22Rv1 (cell line): ENCODE measurements at regions not wholly inside any gene's neighbourhood (a gene's known extent, or its start where the extent isn't known, plus 50 kb on each side); places are given as distances from the start of the nearest gene placed in this dataset.

Source experiments
- H3K27ac ChIP-seq: fragments of 450-650 bp; 2 replicates; pipeline ENCODE4 v1.5.1; 2017
- ZFX ChIP-seq: fragments of 450-650 bp; IDR thresholded peaks from 2 replicates; pipeline ENCODE4 v1.6.1; 2017; ENCODE audit warnings: antibody characterized with exemption, borderline replicate concordance
- TF ChIP-seq, protein P1 (sequence below): fragments of 450-650 bp; IDR thresholded peaks from 2 replicates; pipeline ENCODE4 v1.5.1; 2017; ENCODE audit warnings: mild to moderate bottlenecking

DNA sequence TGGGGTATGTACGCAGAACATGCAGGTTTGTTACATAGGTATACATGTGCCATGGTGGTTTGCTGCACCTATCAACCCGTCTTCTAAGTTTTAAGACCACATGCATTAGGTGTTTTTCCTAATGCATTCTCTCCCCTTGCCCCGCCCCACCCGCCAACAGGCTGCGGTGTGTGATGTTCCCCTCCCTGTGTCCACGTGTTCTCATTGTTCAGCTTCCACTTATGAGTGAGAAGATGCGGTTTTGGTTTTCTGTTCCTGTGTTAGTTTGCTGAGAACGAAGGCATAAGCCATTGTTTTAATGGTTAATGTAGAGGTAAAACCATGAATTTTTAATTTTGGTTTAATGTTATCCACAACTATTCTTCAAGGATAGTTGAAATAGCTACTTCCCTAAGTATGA, 346.8 kb upstream of the EPHA6 start:
- TF ChIP-seq ZFX, result no peak
- TF ChIP-seq, protein P1, sequence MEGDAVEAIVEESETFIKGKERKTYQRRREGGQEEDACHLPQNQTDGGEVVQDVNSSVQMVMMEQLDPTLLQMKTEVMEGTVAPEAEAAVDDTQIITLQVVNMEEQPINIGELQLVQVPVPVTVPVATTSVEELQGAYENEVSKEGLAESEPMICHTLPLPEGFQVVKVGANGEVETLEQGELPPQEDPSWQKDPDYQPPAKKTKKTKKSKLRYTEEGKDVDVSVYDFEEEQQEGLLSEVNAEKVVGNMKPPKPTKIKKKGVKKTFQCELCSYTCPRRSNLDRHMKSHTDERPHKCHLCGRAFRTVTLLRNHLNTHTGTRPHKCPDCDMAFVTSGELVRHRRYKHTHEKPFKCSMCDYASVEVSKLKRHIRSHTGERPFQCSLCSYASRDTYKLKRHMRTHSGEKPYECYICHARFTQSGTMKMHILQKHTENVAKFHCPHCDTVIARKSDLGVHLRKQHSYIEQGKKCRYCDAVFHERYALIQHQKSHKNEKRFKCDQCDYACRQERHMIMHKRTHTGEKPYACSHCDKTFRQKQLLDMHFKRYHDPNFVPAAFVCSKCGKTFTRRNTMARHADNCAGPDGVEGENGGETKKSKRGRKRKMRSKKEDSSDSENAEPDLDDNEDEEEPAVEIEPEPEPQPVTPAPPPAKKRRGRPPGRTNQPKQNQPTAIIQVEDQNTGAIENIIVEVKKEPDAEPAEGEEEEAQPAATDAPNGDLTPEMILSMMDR, result no peak
- H3K27ac ChIP-seq, result no peak overlapping the region

DNA sequence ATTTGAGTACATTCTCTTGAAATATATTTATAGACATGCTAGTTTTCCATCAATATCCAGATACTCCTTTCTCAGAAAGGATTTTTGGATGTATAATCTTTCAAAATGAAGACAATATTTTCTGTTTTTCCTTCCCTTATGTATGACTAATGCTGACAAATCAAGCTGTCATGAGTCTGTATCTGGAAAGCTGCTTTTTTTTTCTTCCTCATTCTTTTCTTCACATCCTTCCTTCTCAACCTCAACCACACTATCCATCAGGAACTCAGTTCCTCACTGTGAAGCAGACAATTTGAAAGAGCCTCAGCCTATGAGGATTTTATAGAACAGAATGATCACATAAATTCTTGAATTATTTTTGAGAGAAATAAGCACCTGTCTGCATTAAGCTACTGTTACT, 335.9 kb upstream of the EPHA6 start:
- TF ChIP-seq, protein P1, result no peak
- no peak for TF ChIP-seq ZFX
- H3K27ac ChIP-seq, result no peak overlapping the region

DNA sequence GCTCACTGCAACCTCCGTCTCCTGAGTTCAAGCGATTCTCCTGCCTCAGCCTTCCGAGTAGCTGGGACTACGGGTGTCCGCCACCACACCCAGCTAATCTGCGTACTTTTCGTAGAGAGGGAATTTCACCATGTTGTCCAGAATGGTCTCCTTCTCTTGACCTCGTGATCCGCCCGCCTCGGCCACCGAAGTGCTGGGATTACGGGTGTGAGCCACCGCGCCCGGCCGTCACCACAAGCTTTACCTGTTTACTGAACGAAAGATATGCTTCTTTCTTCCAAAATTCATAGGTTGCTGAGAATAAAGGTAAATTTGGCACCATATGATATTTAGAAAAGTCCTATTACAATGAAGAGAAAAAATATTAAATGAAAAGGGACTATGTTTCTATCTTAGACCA, 333.5 kb upstream of the EPHA6 start:
- no peak overlapping the region for H3K27ac ChIP-seq
- TF ChIP-seq, protein P1, result no peak

DNA sequence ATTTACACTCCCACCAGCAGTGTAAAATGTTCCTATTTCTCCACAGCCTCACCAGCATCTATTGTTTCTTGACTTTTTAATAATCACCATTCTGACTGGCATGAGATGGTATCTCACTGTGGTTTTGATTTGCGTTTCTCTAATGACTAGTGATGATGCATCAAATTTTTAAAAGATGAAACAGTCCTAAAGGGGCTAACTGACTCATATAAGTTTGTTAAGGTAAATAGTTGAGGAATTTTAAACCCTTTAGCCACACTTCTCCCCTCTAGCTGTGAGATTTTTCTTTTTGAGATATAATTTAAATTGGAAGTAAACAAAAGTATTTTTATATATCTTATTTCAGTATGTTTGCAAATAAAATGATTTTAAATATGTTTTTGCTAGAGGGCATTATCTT, 331.2 kb upstream of the EPHA6 start:
- peak overlapping the region; percentile 62 for H3K27ac ChIP-seq

DNA sequence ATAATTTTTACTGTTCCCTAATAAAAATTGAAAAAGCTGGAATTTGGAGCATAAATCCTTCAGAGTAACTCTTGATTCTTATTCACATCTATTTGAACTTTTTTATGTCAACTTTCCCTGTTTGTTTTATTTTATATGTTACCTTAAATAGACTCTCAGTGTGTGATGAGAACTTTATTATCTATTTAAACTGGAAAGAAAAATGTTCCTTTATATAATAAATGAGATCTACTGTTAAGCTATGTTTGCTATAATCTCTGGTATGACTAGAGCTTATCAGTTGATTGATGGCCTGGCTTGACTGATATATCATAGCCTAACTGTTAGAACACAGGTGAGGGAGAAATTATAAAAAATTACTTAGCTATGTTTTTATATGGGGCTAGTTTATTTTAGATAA, 330.6 kb upstream of the EPHA6 start:
- H3K27ac ChIP-seq, result peak overlapping the region; percentile 62
- TF ChIP-seq, protein P1, result no peak
- TF ChIP-seq ZFX, result no peak

DNA sequence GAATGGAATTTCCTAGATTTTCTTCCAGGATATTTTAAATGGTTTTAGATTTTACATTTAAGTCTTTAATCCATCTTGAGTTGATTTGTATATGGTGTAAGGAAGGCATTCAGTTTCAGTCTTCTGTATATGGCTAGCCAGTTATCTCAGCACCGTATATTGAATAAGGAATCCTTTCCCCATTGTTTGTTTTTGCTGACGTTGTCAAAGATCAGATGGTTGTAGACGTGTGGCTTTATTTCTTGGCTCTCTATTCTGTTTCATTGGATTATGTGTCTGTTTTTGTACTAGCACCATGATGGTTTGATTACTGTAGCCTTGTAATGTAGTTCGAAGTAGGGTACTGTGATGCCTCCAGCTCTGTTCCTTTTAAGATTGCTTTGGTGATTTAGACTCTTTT, 325.7 kb upstream of the EPHA6 start:
- TF ChIP-seq ZFX, result no peak
- TF ChIP-seq, protein P1, result no peak
- no peak overlapping the region for H3K27ac ChIP-seq

DNA sequence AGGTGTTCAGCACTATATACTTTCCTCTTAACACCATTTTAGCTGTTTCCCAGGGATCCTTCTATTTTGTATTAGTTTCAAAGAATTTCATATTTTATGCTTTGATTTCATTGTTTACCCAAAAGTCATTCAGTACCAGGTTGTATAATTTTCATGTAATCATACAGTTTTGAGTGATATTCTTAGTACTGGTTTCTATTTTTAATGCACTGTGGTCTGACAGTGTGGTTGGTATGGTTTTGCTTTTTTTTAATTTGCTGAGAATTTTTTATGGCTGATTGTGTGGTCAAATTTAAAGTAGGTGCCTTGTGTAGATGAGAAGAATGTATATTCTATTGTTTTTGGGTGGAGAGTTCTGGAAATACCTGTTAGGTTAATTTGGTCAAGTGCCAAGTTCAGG, 323.4 kb upstream of the EPHA6 start:
- TF ChIP-seq ZFX, result no peak
- TF ChIP-seq, protein P1, result no peak
- H3K27ac ChIP-seq, result no peak overlapping the region

DNA sequence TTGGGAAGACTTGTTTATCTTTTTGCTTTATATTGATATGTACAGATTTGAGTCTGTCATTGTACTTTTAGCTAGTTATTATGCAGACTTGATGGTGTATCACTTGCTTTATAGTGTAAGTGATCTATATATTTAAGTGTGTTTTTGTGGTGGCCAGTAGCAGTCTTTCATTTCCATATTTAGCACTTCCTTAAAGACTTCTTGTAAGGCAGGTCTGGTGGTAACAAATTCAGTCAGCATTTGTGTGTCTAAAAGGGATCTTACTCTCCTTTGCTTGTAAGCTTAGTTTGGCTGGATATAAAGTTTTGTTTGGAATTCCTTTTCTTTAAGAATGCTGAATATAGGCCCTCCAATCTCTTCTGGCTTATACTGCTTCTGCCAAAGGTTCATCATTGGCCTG, 322.5 kb upstream of the EPHA6 start:
- H3K27ac ChIP-seq, result no peak overlapping the region
- no peak for TF ChIP-seq ZFX
- TF ChIP-seq, protein P1, result no peak
